ENCODE measurements at regions not wholly inside any gene's neighbourhood (a gene's known extent, or its start where the extent isn't known, plus 50 kb on each side); places are given as distances from the start of the nearest gene placed in this dataset.
"Not testable (repeated sequence)": the region's sequence is repeated elsewhere in the genome, so short reads cannot be mapped to it uniquely, and the experiment has no call there.

GRCh38 chr7:136130511-136131303, 153.5 kb upstream of the MTPN start:
- no peak for DNase-seq (ENCODE audit: low read depth in 2 of 2, low spot score in 1 of 2)

DNA sequence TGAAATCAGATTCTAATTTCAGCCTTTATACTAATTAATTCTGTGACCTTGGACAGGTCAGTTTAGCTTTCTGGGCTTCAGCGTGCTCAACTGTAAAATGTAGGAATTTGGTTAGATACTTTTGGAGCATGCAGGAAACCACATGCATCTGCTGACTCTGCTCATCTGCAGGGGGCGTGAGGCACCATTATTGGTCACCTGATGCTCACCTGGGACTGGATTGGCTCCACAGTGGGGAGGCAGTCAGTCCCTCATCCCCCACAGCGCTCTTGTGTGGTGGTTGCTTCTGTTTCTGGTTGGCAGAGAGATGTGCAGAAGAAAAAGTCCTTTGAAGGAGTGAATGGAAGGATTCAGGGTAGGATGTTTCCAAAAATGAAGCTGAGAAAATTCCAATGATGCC, 150.9 kb upstream of the MTPN start:
- DNase-seq (ENCODE audit: low read depth in 2 of 2, low spot score in 1 of 2), result no peak

DNA sequence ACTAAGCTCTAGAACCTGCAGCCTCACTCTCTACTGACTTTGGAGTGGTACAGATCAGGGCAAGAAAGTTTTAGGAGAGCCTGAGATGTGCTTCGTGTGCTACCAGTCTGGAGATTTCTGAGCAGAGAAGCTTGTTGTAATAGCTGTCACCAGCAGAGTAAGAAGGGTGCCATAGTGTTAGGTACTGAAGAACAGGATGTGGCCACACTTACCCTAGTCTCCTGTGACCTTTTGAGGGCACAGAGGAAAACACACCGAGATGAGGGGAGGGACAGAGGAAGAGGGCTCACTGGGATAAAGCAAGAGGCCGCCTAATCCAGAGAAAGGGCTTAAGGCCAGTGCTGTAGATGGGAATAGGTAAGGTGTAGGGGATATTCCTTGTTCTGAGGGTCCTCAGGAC, 146.2 kb upstream of the MTPN start:
- no peak for DNase-seq (ENCODE audit: low read depth in 2 of 2, low spot score in 1 of 2)

GRCh38 chr7:136122026-136122425, 144.9 kb upstream of the MTPN start:
- no peak for DNase-seq (ENCODE audit: low read depth in 2 of 2, low spot score in 1 of 2)

- no peak for DNase-seq (ENCODE audit: low read depth in 2 of 2, low spot score in 1 of 2)
Measured at GRCh38 chr7:136117539-136117938, 140.4 kb upstream of the MTPN start.

- DNase-seq (ENCODE audit: low read depth in 2 of 2, low spot score in 1 of 2), result no peak
Measured at GRCh38 chr7:136116186-136116585, 139.0 kb upstream of the MTPN start.

- DNase-seq (ENCODE audit: low read depth in 2 of 2, low spot score in 1 of 2), result peak in 1 of 2 donors; percentile 9
Measured at GRCh38 chr7:136114966-136115762, 138.0 kb upstream of the MTPN start.

- DNase-seq (ENCODE audit: low read depth in 2 of 2, low spot score in 1 of 2), result not testable (repeated sequence)
Measured at GRCh38 chr7:136114467-136114866, 137.3 kb upstream of the MTPN start.

DNA sequence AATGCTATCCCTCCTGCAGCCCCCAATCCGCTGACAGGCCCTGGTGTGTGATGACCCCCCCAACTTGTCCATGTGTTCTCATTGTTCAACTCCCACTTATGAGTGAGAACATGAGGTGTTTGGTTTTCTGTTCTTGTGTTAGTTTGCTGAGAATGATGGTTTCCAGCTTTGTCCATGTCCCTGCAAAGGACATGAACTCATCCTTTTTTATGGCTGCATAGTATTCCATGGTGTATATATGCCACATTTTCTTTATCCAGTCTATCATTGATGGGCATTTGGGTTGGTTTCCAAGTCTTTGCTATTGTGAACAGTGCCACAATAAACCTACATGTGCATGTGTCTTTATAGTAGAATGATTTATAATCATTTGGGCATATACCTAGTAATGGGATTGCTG, 131.9 kb upstream of the MTPN start:
- not testable (repeated sequence) for DNase-seq (ENCODE audit: low read depth in 2 of 2, low spot score in 1 of 2)

- DNase-seq (ENCODE audit: low read depth in 2 of 2, low spot score in 1 of 2), result no peak
Measured at GRCh38 chr7:136105191-136105590, 128.0 kb upstream of the MTPN start.

DNA sequence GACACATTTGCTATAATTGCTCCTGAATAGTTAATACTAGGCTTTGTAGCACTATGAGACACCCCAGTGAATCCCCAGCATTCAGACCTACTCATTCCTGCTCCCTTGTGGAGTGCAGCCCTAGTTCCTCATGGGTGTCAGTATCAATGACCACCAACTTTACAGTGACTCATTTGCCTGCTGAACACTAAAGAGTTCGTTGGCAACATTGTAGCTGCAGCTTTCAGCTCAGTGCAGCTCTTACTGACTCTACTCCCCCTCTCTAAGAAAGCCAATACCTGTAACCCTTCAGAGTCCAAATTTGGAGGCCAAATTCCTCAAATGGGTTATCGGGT, 127.1 kb upstream of the MTPN start:
- DNase-seq (ENCODE audit: low read depth in 2 of 2, low spot score in 1 of 2), result no peak

- DNase-seq (ENCODE audit: low read depth in 2 of 2, low spot score in 1 of 2), result no peak
Measured at GRCh38 chr7:136103545-136104268, 126.5 kb upstream of the MTPN start.

GRCh38 chr7:136102881-136103280, 125.7 kb upstream of the MTPN start:
- no peak for DNase-seq (ENCODE audit: low read depth in 2 of 2, low spot score in 1 of 2)

DNA sequence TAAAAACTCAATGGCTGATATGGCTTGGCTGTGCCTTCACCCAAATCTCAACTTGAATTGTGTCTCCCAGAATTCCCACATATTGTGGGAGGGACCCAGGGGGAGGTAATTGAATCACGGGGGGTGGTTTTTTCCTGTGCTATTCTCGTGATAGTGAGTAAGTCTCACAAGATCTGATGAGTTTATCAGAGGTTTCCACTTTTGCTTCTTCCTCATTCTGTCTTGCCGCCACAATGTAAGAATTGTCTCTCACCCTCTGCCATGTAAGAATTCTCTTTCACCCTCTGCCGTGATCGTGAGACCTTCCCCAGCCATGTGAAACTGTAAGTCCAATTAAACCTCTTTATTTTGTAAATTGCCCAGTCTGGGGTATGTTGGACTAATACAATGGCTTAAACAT, 115.6 kb upstream of the MTPN start:
- not testable (repeated sequence) for DNase-seq (ENCODE audit: low read depth in 2 of 2, low spot score in 1 of 2)

GRCh38 chr7:136087881-136088280, 110.7 kb upstream of the MTPN start:
- DNase-seq (ENCODE audit: low read depth in 2 of 2, low spot score in 1 of 2), result no peak

GRCh38 chr7:136086712-136087111, 109.6 kb upstream of the MTPN start:
- DNase-seq (ENCODE audit: low read depth in 2 of 2, low spot score in 1 of 2), result no peak

- no peak for DNase-seq (ENCODE audit: low read depth in 2 of 2, low spot score in 1 of 2)
Measured at GRCh38 chr7:136079934-136080333, 102.8 kb upstream of the MTPN start.

- DNase-seq (ENCODE audit: low read depth in 2 of 2, low spot score in 1 of 2), result no peak
Measured at GRCh38 chr7:136079478-136079892, 102.3 kb upstream of the MTPN start.

DNA sequence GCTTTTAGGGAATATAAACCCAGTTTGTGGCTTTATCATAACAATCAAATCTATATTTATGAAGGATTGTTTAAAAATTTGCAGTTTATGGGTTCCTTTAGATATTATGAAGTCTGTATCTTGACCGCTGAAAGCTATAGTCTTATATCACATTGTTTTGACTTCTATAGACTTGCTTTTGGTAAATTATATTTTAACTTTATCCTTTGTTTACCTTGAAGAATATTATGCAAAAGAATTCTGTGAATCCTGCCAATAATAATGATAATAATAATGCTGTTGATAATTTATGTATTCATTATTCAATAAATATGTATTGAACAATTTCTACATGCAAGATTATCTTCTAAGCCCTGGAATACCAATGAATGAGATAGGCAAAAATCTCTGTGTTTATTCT, 101.9 kb upstream of the MTPN start:
- no peak for DNase-seq (ENCODE audit: low read depth in 2 of 2, low spot score in 1 of 2)

- DNase-seq (ENCODE audit: low read depth in 2 of 2, low spot score in 1 of 2), result no peak
Measured at GRCh38 chr7:136078630-136079029, 101.5 kb upstream of the MTPN start.

DNA sequence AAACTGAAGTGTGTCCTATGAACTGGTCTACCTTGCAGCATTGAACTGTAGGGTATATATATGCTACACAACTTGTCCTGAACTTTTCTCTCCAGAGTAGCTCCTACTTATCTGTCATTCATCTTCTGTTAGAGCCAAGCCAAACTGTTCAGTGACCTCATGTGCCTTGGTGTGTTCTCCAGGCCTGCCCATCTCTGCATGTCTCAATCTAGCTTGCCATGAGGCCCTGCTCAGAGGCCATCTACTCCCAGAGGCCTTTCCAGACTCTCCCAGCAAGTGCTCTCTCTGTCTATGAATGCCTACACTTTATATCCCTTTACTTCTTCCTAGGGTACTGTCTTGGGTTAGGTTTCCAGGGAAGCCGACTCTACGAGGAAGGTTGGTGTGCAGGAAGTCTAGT, 99.8 kb upstream of the MTPN start:
- no peak for DNase-seq (ENCODE audit: low read depth in 2 of 2, low spot score in 1 of 2)

DNA sequence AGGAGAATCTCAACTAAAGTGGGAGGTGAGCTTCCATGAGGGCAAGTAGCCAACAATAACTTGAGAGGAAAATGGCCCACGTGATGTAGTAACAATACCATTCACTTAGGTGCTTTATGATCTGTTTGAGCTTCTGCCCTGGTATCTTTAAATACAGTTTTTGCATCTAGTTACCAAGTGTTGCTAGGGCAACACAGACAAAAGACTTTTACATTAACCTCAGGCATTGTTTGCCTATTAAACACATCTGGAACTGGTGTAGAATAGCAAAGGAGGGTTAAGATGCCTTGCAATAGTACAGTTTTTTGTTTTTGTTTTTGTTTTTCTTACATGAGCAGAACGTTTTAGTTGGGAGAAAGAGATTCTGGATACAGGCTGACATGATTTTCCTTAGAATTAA, 97.7 kb upstream of the MTPN start:
- no peak for DNase-seq (ENCODE audit: low read depth in 2 of 2, low spot score in 1 of 2)

All from stimulated activated CD8-positive, alpha-beta memory T cell treated with anti-CD3 and anti-CD28 coated beads, Interleukin-4, amount 100 ng/mL, for 1 hour (primary cell).